Neural cell (in vitro differentiated cells): ENCODE measurements at regions not wholly inside any gene's neighbourhood (a gene's known extent, or its start where the extent isn't known, plus 50 kb on each side); places are given as distances from the start of the nearest gene placed in this dataset.

ENCODE experiments used
- H2AFZ ChIP-seq: fragments of 200-600, 300-800 bp; sonication (generic), shearing (Covaris generic); 2 replicates; pipeline ENCODE4 v1.6.0; 2014; ENCODE audit warnings: low read depth, mild to moderate bottlenecking, antibody characterized with exemption, low read length, moderate library complexity
- H3F3A ChIP-seq: fragments of 200-600 bp; shearing (Covaris generic); 2 replicates; pipeline ENCODE4 v1.6.1; 2016; ENCODE audit warnings: mild to moderate bottlenecking, moderate library complexity, mixed read lengths, antibody characterized with exemption, low read length; ENCODE audit not compliant: insufficient read depth, poor library complexity, severe bottlenecking
- H3K27ac ChIP-seq: fragments of 200-600, 300-800 bp; sonication (generic), shearing (Covaris generic); 2 replicates; pipeline ENCODE4 v1.5.1; 2014; ENCODE audit warnings: mild to moderate bottlenecking, low read length, moderate library complexity
- H3K27me3 ChIP-seq: fragments of 300-800, 200-600 bp; sonication (generic), shearing (Covaris generic); 2 replicates; pipeline ENCODE4 v1.6.0; 2014; ENCODE audit warnings: mild to moderate bottlenecking, low read depth, low read length, moderate library complexity; ENCODE audit not compliant: insufficient read depth
- H3K36me3 ChIP-seq: fragments of 300-800, 200-600 bp; sonication (generic), shearing (Covaris generic); 2 replicates; pipeline ENCODE4 v1.5.1; 2014; ENCODE audit warnings: mild to moderate bottlenecking, antibody characterized with exemption, low read length, moderate library complexity; ENCODE audit not compliant: insufficient read depth
- H3K4me2 ChIP-seq: fragments of 300-800, 200-600 bp; sonication (generic), shearing (Covaris generic); 2 replicates; pipeline ENCODE4 v1.6.0; 2014; ENCODE audit warnings: mild to moderate bottlenecking, low read length
- H3K4me3 ChIP-seq: fragments of 300-800, 200-600 bp; sonication (generic), shearing (Covaris generic); 2 replicates; pipeline ENCODE4 v1.5.1; 2014; ENCODE audit warnings: mild to moderate bottlenecking, low read length, moderate library complexity
- H3K79me2 ChIP-seq: fragments of 200-600 bp; shearing (Covaris generic); replicated peaks from 2 replicates; pipeline ENCODE4 v1.6.0; 2014; ENCODE audit warnings: mild to moderate bottlenecking, low read length, moderate library complexity; ENCODE audit not compliant: insufficient read depth
- H3K9ac ChIP-seq: fragments of 300-800, 200-600 bp; sonication (generic), shearing (Covaris generic); 2 replicates; pipeline ENCODE4 v1.6.1; 2016; ENCODE audit warnings: mild to moderate bottlenecking, low read length, mixed read lengths
- H3K9me2 ChIP-seq: fragments of 200-600 bp; shearing (Covaris generic); 2 replicates; pipeline ENCODE4 v1.6.1; 2016; ENCODE audit warnings: mild to moderate bottlenecking, low read length, mixed read lengths; ENCODE audit not compliant: insufficient read depth
- H3K9me3 ChIP-seq: fragments of 200-600, 300-800 bp; sonication (generic), shearing (Covaris generic); 2 replicates; pipeline ENCODE4 v1.6.1; 2016; ENCODE audit warnings: mild to moderate bottlenecking, mixed run types, low read length, moderate library complexity, mixed read lengths
- H4K20me1 ChIP-seq: fragments of 200-600 bp; shearing (Covaris generic); 2 replicates; pipeline ENCODE4 v1.6.1; 2016; ENCODE audit warnings: mild to moderate bottlenecking, mixed run types; ENCODE audit not compliant: insufficient read depth
- EP300 ChIP-seq: fragments of 450-650 bp; conservative IDR thresholded peaks from 2 replicates; pipeline ENCODE4 v1.6.1; 2014; ENCODE audit warnings: antibody characterized with exemption, mild to moderate bottlenecking, moderate library complexity; ENCODE audit not compliant: poor library complexity, severe bottlenecking
- EZH2 ChIP-seq: fragments of 200-600, 300-800 bp; shearing (Covaris generic), sonication (generic); IDR thresholded peaks from 2 replicates; pipeline ENCODE4 v1.6.1; 2014; ENCODE audit warnings: antibody characterized with exemption, low read length, borderline replicate concordance, mild to moderate bottlenecking; ENCODE audit not compliant: insufficient read depth, poor library complexity, severe bottlenecking
- MXI1 ChIP-seq: fragments of 450-650 bp; conservative IDR thresholded peaks from 2 replicates; pipeline ENCODE4 v1.6.1; 2014; ENCODE audit warnings: antibody characterized with exemption, mild to moderate bottlenecking; ENCODE audit not compliant: poor library complexity, severe bottlenecking
- POLR2AphosphoS5 ChIP-seq: IDR thresholded peaks from 2 replicates; pipeline ENCODE4 v1.6.1; 2012
- RAD21 ChIP-seq: fragments of 450-650 bp; conservative IDR thresholded peaks from 2 replicates; pipeline ENCODE4 v1.6.1; 2014; ENCODE audit warnings: antibody characterized with exemption, mild to moderate bottlenecking, moderate library complexity
- SMC3 ChIP-seq: fragments of 450-650 bp; conservative IDR thresholded peaks from 2 replicates; pipeline ENCODE4 v1.6.1; 2014; ENCODE audit warnings: antibody characterized with exemption, mild to moderate bottlenecking, moderate library complexity; ENCODE audit not compliant: poor library complexity
- TAF1 ChIP-seq: IDR thresholded peaks from 2 replicates; pipeline ENCODE4 v1.6.1; 2012; ENCODE audit warnings: low read depth
- TF ChIP-seq, protein P1 (sequence below): fragments of 450-650 bp; IDR thresholded peaks from 2 replicates; pipeline ENCODE4 v1.5.1; 2014; ENCODE audit warnings: antibody characterized with exemption, mild to moderate bottlenecking, moderate library complexity; ENCODE audit not compliant: poor library complexity, severe bottlenecking
- TF ChIP-seq, protein P2 (sequence below): IDR thresholded peaks from 2 replicates; pipeline ENCODE4 v1.6.1; 2012; ENCODE audit warnings: borderline replicate concordance

DNA sequence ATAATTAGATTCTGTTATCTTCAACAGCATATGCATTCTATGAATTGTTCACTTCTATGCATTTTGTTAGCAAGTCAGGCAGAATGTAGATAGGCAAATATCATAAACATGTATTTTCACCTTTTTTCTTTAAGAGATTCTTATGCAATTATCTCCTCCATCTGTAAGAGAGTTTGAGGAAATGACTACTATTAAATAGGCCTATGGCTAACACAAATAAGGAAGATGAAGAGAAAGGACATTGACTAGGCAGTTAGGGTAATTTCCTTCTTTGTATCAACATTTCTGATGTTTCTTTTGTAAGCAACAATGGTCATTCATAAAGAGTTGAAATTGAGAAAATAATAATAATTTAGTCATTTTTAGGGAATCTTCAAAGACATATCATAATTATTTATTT, 145.2 kb upstream of the CDH12 start:
- Histone ChIP-seq H3K4me2 (no peak overlapping the region), H3K27me3 (no peaks in the 10 kb centered on the region), H3K9ac (no peak overlapping the region), H4K20me1 (no peaks in the 10 kb centered on the region), H2AFZ (no peak overlapping the region), H3K79me2 (no peaks in the 10 kb centered on the region), H3K9me2 (no peaks in the 10 kb centered on the region), H3K36me3 (no peaks in the 10 kb centered on the region), H3F3A (no peaks in the 10 kb centered on the region), H3K4me3 (no peak overlapping the region), H3K27ac (no peak overlapping the region), H3K9me3 (no peaks in the 10 kb centered on the region)
- no peak for TF ChIP-seq POLR2AphosphoS5
- TF ChIP-seq EP300 = no peak
- TF ChIP-seq MXI1 = no peak

DNA sequence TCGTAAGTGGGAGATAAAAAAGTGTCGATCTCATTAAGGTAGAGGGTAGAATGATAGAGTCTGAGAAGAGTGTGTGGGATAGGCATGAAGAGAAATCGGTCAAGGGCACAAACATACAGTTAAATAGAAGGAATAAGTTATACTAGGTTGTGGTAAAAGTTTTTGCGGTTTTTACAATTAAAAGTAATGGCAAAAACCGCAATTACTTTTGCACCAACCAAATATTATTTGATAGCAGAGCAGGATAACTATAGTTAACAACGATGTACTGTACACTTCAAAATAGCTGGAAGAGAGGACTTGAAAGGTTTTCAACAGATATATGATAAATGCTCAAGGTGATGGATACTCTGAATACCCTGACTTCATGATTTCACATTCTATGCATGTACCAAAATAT, 135.8 kb upstream of the CDH12 start:
- Histone ChIP-seq H3K27ac (no peak overlapping the region), H3K79me2 (no peaks in the 10 kb centered on the region), H2AFZ (no peak overlapping the region), H3K27me3 (no peaks in the 10 kb centered on the region), H3K9me2 (no peaks in the 10 kb centered on the region), H3K9ac (no peak overlapping the region), H4K20me1 (no peaks in the 10 kb centered on the region), H3K4me2 (no peak overlapping the region), H3K4me3 (no peak overlapping the region), H3F3A (no peaks in the 10 kb centered on the region), H3K9me3 (no peaks in the 10 kb centered on the region), H3K36me3 (no peaks in the 10 kb centered on the region)
- no peak for TF ChIP-seq SMC3
- TF ChIP-seq RAD21 = no peak
- no peak for TF ChIP-seq TAF1
- TF ChIP-seq POLR2AphosphoS5 = no peak
- TF ChIP-seq EZH2 = no peak
- TF ChIP-seq, protein P1, sequence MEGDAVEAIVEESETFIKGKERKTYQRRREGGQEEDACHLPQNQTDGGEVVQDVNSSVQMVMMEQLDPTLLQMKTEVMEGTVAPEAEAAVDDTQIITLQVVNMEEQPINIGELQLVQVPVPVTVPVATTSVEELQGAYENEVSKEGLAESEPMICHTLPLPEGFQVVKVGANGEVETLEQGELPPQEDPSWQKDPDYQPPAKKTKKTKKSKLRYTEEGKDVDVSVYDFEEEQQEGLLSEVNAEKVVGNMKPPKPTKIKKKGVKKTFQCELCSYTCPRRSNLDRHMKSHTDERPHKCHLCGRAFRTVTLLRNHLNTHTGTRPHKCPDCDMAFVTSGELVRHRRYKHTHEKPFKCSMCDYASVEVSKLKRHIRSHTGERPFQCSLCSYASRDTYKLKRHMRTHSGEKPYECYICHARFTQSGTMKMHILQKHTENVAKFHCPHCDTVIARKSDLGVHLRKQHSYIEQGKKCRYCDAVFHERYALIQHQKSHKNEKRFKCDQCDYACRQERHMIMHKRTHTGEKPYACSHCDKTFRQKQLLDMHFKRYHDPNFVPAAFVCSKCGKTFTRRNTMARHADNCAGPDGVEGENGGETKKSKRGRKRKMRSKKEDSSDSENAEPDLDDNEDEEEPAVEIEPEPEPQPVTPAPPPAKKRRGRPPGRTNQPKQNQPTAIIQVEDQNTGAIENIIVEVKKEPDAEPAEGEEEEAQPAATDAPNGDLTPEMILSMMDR = no peak
- TF ChIP-seq EP300 = no peak
- TF ChIP-seq MXI1 = no peak
- TF ChIP-seq, protein P2, sequence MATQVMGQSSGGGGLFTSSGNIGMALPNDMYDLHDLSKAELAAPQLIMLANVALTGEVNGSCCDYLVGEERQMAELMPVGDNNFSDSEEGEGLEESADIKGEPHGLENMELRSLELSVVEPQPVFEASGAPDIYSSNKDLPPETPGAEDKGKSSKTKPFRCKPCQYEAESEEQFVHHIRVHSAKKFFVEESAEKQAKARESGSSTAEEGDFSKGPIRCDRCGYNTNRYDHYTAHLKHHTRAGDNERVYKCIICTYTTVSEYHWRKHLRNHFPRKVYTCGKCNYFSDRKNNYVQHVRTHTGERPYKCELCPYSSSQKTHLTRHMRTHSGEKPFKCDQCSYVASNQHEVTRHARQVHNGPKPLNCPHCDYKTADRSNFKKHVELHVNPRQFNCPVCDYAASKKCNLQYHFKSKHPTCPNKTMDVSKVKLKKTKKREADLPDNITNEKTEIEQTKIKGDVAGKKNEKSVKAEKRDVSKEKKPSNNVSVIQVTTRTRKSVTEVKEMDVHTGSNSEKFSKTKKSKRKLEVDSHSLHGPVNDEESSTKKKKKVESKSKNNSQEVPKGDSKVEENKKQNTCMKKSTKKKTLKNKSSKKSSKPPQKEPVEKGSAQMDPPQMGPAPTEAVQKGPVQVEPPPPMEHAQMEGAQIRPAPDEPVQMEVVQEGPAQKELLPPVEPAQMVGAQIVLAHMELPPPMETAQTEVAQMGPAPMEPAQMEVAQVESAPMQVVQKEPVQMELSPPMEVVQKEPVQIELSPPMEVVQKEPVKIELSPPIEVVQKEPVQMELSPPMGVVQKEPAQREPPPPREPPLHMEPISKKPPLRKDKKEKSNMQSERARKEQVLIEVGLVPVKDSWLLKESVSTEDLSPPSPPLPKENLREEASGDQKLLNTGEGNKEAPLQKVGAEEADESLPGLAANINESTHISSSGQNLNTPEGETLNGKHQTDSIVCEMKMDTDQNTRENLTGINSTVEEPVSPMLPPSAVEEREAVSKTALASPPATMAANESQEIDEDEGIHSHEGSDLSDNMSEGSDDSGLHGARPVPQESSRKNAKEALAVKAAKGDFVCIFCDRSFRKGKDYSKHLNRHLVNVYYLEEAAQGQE = no peak

- Histone ChIP-seq H2AFZ (no peak overlapping the region), H3K4me2 (no peak overlapping the region), H3K9ac (no peak overlapping the region), H3K9me2 (no peaks in the 10 kb centered on the region), H3K27ac (no peak overlapping the region), H3K27me3 (no peaks in the 10 kb centered on the region), H3K4me3 (no peak overlapping the region), H3K36me3 (no peaks in the 10 kb centered on the region), H3K9me3 (no peaks in the 10 kb centered on the region), H4K20me1 (no peaks in the 10 kb centered on the region), H3K79me2 (no peaks in the 10 kb centered on the region), H3F3A (no peaks in the 10 kb centered on the region)
- no peak for TF ChIP-seq TAF1
- no peak for TF ChIP-seq EP300
- no peak for TF ChIP-seq RAD21
- TF ChIP-seq POLR2AphosphoS5 = no peak
- TF ChIP-seq, protein P2 = no peak
- TF ChIP-seq EZH2 = no peak
- TF ChIP-seq, protein P1 = no peak
- no peak for TF ChIP-seq SMC3
- no peak for TF ChIP-seq MXI1
These were observed 133.1 kb upstream of the CDH12 start for GRCh38 chr5:22986281-22986680.
